Loucy (cell line): ENCODE measurements at regions not wholly inside any gene's neighbourhood (a gene's known extent, or its start where the extent isn't known, plus 50 kb on each side); places are given as distances from the start of the nearest gene placed in this dataset.

ENCODE experiments used
- H2AFZ ChIP-seq: fragments of 200-600 bp; sonication (generic); 2 replicates; pipeline ENCODE4 v1.6.0; 2016; ENCODE audit warnings: antibody characterized with exemption, mild to moderate bottlenecking, low read length, moderate library complexity
- H3F3A ChIP-seq: fragments of 200-600 bp; 2 replicates; pipeline ENCODE4 v1.6.0; 2016; ENCODE audit warnings: antibody characterized with exemption, low read depth, mild to moderate bottlenecking
- H3K27me3 ChIP-seq: fragments of 200-600 bp; sonication (generic); 2 replicates; pipeline ENCODE4 v1.6.1; 2014; ENCODE audit warnings: low read length, mild to moderate bottlenecking; ENCODE audit not compliant: insufficient read depth, poor library complexity, severe bottlenecking
- H3K36me3 ChIP-seq: fragments of 200-600 bp; sonication (generic); 2 replicates; pipeline ENCODE4 v1.6.1; 2016; ENCODE audit warnings: low read length; ENCODE audit not compliant: insufficient read depth
- H3K4me1 ChIP-seq: fragments of 200-600 bp; sonication (generic); 2 replicates; pipeline ENCODE4 v1.5.1; 2014; ENCODE audit warnings: low read length, mild to moderate bottlenecking; ENCODE audit not compliant: insufficient read depth, poor library complexity, severe bottlenecking
- H3K4me2 ChIP-seq: fragments of 200-600 bp; sonication (generic); 2 replicates; pipeline ENCODE4 v1.6.0; 2014; ENCODE audit warnings: antibody characterized with exemption, low read length, low read depth, mild to moderate bottlenecking; ENCODE audit not compliant: poor library complexity, severe bottlenecking
- H3K4me3 ChIP-seq: fragments of 200-600 bp; sonication (generic); 2 replicates; pipeline ENCODE4 v1.5.1; 2014; ENCODE audit warnings: low read length, mild to moderate bottlenecking, mixed read lengths; ENCODE audit not compliant: poor library complexity, severe bottlenecking
- H3K79me2 ChIP-seq: fragments of 200-600 bp; sonication (generic); 2 replicates; pipeline ENCODE4 v1.6.1; 2014; ENCODE audit warnings: low read length; ENCODE audit not compliant: insufficient read depth
- H3K9ac ChIP-seq: fragments of 200-600 bp; sonication (generic); 2 replicates; pipeline ENCODE4 v1.6.0; 2014; ENCODE audit warnings: mild to moderate bottlenecking, low read depth, low read length, moderate library complexity; ENCODE audit not compliant: poor library complexity, severe bottlenecking
- H3K9me2 ChIP-seq: fragments of 200-600 bp; sonication (generic); replicated peaks from 2 replicates; pipeline ENCODE4 v1.6.1; 2016; ENCODE audit warnings: low read depth, low read length, mixed read lengths
- H3K9me3 ChIP-seq: fragments of 200-600 bp; sonication (generic); 2 replicates; pipeline ENCODE4 v1.6.1; 2014; ENCODE audit warnings: mild to moderate bottlenecking, antibody characterized with exemption, low read length, low read depth; ENCODE audit not compliant: insufficient read depth
- H4K20me1 ChIP-seq: fragments of 200-600 bp; sonication (generic); 2 replicates; pipeline ENCODE4 v1.6.0; 2014; ENCODE audit warnings: antibody characterized with exemption, low read length, mild to moderate bottlenecking; ENCODE audit not compliant: insufficient read depth, poor library complexity, severe bottlenecking
- EZH2phosphoT487 ChIP-seq: fragments of 200-600 bp; IDR thresholded peaks from 2 replicates; pipeline ENCODE4 v1.6.1; 2018; ENCODE audit warnings: antibody characterized with exemption, mild to moderate bottlenecking, moderate library complexity, borderline replicate concordance
- TF ChIP-seq, protein P1 (sequence below): fragments of 200-600 bp; sonication (generic); conservative IDR thresholded peaks from 2 replicates; pipeline ENCODE4 v1.5.1; 2014; ENCODE audit warnings: mild to moderate bottlenecking, antibody characterized with exemption, low read length

- Histone ChIP-seq H3K79me2 (no peaks in the 10 kb centered on the region), H3K4me2 (no peak overlapping the region), H2AFZ (no peak overlapping the region), H4K20me1 (no peaks in the 10 kb centered on the region), H3K4me3 (no peak overlapping the region), H3K36me3 (no peaks in the 10 kb centered on the region), H3K9ac (no peak overlapping the region), H3K9me2 (no peaks in the 10 kb centered on the region), H3K27me3 (no peaks in the 10 kb centered on the region), H3K9me3 (no peaks in the 10 kb centered on the region), H3F3A (no peaks in the 10 kb centered on the region), H3K4me1 (no peaks in the 10 kb centered on the region)
- no peak for TF ChIP-seq EZH2phosphoT487
- TF ChIP-seq, protein P1, sequence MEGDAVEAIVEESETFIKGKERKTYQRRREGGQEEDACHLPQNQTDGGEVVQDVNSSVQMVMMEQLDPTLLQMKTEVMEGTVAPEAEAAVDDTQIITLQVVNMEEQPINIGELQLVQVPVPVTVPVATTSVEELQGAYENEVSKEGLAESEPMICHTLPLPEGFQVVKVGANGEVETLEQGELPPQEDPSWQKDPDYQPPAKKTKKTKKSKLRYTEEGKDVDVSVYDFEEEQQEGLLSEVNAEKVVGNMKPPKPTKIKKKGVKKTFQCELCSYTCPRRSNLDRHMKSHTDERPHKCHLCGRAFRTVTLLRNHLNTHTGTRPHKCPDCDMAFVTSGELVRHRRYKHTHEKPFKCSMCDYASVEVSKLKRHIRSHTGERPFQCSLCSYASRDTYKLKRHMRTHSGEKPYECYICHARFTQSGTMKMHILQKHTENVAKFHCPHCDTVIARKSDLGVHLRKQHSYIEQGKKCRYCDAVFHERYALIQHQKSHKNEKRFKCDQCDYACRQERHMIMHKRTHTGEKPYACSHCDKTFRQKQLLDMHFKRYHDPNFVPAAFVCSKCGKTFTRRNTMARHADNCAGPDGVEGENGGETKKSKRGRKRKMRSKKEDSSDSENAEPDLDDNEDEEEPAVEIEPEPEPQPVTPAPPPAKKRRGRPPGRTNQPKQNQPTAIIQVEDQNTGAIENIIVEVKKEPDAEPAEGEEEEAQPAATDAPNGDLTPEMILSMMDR: no peak
These were observed 73.2 kb upstream of the ADGRL4 start for GRCh38 chr1:79079770-79080169.

DNA sequence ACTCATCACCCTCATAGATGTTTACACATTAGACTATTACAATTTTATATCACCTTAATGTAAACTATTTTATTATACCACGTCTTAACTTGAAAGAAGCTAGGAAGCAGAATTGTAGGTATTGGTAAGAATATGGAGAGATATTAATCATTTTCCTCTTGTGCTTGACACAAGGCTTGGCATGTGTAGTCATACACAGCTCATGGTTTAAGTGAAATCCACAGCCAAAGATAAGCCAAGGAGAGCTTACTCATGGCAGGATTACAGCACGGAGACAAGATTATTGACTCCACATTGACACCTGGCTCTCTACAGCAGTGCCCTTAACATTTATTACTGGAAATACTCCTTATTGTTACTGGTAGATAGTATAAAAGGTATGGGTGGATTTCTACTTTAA, 68.4 kb upstream of the ADGRL4 start:
- Histone ChIP-seq H2AFZ (no peak overlapping the region), H3K4me3 (no peak overlapping the region), H3K9me3 (no peaks in the 10 kb centered on the region), H3K36me3 (no peaks in the 10 kb centered on the region), H3K27me3 (no peaks in the 10 kb centered on the region), H3K79me2 (no peaks in the 10 kb centered on the region), H3K4me1 (no peaks in the 10 kb centered on the region), H3K9me2 (no peaks in the 10 kb centered on the region), H3K4me2 (no peak overlapping the region), H4K20me1 (no peaks in the 10 kb centered on the region), H3K9ac (no peak overlapping the region), H3F3A (no peaks in the 10 kb centered on the region)
- TF ChIP-seq, protein P1: no peak
- no peak for TF ChIP-seq EZH2phosphoT487

DNA sequence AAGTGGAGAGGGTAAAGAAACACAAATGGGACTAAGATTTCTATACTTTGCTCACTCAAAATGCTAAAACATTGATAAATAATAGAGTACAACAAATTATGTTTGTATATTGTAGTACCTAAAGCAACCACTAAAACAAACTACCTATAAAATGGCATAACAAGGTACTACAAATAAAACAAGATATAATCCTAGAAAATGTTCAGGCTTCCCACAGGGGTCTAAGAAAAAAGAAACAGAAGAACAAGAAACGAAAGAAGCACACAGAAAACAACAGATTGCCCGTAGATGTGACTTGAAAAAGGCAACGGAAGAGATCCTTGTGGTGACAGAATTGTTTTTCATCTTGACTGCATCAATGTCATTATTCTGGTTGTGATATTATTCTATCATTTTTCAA, 63.3 kb upstream of the ADGRL4 start:
- no peaks in the 10 kb centered on the region for H3K9me3 ChIP-seq
- H3K9ac ChIP-seq: no peak overlapping the region
- H3K9me2 ChIP-seq: no peaks in the 10 kb centered on the region
- no peaks in the 10 kb centered on the region for H3K36me3 ChIP-seq
- TF ChIP-seq EZH2phosphoT487: no peak
- TF ChIP-seq, protein P1: no peak
- no peaks in the 10 kb centered on the region for H3K79me2 ChIP-seq
- H3K27me3 ChIP-seq: no peaks in the 10 kb centered on the region
- no peaks in the 10 kb centered on the region for H3F3A ChIP-seq
- H2AFZ ChIP-seq: no peak overlapping the region
- no peaks in the 10 kb centered on the region for H3K4me1 ChIP-seq
- H4K20me1 ChIP-seq: no peaks in the 10 kb centered on the region
- no peak overlapping the region for H3K4me2 ChIP-seq
- H3K4me3 ChIP-seq: no peak overlapping the region
